ENCODE measurements at regions not wholly inside any gene's neighbourhood (a gene's known extent, or its start where the extent isn't known, plus 50 kb on each side); places are given as distances from the start of the nearest gene placed in this dataset.

GRCh38 chr5:29769474-29769873 is 1424.0 kb upstream of the CDH6 start:
- ATAC-seq (no peak), DNase-seq (no peak)
- intact Hi-C loops (cut with DNase I) = no loop called here

- DNase-seq (no peak), ATAC-seq (no peak)
- intact Hi-C loops (cut with DNase I) = no loop called here
These were observed 1434.5 kb upstream of the CDH6 start for GRCh38 chr5:29758986-29759421.

- DNase-seq (no peak), ATAC-seq (no peak)
- intact Hi-C loops (cut with DNase I) = no loop called here
These were observed 1443.0 kb upstream of the CDH6 start for GRCh38 chr5:29750453-29750852.

- intact Hi-C loops (cut with DNase I) = no loop called here
- DNase-seq (no peak), ATAC-seq (no peak)
These were observed 1448.9 kb upstream of the CDH6 start for GRCh38 chr5:29744618-29745017.

DNA sequence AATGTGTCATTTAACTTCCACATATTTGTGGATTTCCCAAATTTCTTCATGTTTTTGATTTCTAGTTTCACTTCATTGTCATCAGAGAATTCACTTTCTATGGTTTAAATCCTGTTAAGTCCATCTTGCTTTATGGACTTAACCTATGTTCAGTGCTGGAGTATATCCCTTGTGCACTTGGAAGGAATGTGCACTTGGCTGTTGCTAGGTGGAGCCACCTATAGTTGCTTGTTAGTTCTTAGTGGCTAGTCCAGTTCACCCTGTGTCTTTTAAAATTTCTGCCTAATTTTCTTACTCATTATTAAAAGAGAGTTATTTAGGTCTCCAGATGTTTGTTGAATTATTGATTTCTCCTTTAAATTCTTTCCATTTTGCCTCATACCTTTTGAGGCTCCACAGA is 1472.5 kb upstream of the CDH6 start:
- no peak for ATAC-seq
- intact Hi-C loops (cut with DNase I) = no loop called here
- DNase-seq = no peak

GRCh38 chr5:29719171-29719570 is 1474.3 kb upstream of the CDH6 start:
- intact Hi-C loops (cut with DNase I) = no loop called here
- no peak for DNase-seq
- ATAC-seq = no peak

DNA sequence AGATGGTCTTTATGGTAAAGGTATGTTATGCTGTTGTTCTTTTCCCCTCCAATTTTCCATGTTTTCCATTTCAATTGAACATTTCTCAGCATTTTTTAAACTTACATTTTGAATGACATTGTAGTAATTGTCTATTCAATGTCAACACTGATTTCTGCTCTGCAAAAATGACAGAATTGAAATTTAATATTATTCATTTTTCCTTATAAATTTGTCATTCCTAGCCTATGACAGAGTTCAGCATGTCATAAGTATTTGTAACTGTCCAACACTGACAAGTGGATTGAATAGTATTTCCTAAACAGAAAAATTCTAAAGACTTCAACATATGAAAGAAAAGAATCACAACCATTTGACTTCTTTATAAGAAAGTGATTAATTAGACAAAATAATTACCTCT is 1478.3 kb upstream of the CDH6 start:
- intact Hi-C loops (cut with DNase I) = no loop called here
- no peak for ATAC-seq
- no peak for DNase-seq

DNA sequence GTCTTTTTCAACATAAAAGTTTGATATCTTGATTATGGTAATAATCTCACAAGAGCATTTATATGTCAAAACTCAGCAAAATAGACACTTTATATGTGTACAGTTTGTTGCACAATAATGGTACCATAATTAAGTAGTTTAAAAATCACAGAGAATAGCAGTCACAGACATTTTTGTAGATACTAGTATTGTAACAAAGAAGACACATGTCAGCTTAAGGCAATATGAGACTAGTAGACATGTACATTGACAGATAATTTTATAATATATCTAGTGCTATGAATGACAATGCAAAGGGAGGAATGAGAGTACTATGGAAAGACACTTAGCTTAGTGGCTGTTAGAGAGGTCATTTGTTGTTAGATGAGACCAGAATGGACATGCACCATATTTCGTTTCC is 1490.6 kb upstream of the CDH6 start:
- ATAC-seq (no peak), DNase-seq (no peak)
- intact Hi-C loops (cut with DNase I) = no loop called here

- no peak for ATAC-seq
- intact Hi-C loops (cut with DNase I) = no loop called here
- DNase-seq = no peak
These were observed 1491.9 kb upstream of the CDH6 start for GRCh38 chr5:29701600-29701999.

DNA sequence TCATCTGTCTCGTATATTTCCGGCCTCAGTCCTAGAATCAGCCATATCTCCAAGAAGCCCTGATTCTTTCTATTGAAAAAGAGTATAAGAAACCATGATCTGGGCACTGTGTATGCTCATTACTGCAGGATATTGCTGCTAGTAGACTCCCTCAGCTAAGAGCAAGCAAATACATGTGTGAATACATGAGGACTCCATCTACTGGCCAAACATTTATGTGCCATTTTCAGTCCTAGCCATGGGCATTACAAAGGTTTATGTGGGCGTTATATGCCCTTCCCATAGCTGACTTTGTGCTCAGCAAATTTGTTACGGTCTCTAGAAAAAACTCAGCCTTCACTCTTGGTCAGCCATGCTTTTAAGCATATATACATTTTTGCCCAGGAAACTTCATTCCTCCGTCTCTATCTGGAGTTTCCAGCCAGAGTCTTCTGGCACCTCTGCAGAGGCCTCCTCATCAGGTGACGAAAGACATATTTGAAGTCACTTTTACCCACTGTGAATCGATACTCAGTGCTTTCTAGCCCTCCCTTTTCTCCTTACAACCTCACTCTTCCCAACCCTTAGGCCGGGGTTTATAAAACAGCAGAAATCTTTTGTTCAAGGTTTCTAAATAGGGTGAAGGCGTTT is 1495.6 kb upstream of the CDH6 start:
- no peak for ATAC-seq
- intact Hi-C loops (cut with DNase I) = no loop called here
- DNase-seq = no peak

DNA sequence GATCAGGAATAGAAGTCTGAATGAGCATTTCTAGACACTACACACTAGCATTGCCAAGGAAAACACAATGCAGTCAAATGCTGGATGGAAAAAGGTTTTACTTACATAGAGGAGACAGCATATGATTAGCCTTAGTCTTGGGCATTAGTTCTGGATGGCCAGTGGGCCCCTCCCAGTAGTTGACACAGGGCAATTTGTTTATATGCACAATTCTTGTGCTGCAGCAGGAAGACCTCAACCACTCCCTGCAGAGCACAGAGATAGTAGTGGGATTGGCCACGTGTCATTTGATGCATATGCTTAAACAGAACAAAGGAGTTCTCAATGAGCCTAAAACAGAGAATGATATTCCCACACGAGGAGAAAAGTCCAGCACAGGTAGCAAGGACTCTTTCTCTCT is 1496.2 kb upstream of the CDH6 start:
- intact Hi-C loops (cut with DNase I) = no loop called here
- no peak for DNase-seq
- ATAC-seq = no peak

GRCh38 chr5:29672678-29673077 is 1520.8 kb upstream of the CDH6 start:
- intact Hi-C loops (cut with DNase I) = no loop called here
- no peak for ATAC-seq

GRCh38 chr5:29662876-29663275 is 1530.6 kb upstream of the CDH6 start:
- DNase-seq = no peak
- no peak for ATAC-seq
- intact Hi-C loops (cut with DNase I) = no loop called here

More at GRCh38 chr5:29672678-29673077, 1520.8 kb upstream of the CDH6 start:
- DNase-seq = no peak

DNA sequence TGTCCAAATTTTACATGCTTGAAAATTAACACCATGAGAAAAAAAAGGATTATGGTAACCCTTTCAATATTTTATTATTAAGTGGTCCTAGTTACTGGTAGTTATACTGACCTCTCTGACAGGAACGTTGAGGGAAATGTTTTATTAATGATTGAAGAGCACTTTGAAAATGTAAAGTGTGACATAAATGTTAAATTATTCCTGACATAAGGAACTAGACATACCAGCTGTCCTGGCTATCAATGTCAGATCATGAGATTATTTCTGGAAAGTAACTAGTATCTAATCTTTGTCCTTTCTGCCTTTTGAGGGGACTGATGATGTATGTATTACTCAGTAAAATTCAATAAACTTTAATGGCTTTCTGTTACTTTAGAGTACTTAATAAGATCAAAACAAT is 1538.5 kb upstream of the CDH6 start:
- ATAC-seq = no peak
- DNase-seq = no peak
- intact Hi-C loops (cut with DNase I) = no loop called here

- DNase-seq (no peak), ATAC-seq (no peak)
- intact Hi-C loops (cut with DNase I) = no loop called here
These were observed 1544.2 kb upstream of the CDH6 start for GRCh38 chr5:29649321-29649720.

DNA sequence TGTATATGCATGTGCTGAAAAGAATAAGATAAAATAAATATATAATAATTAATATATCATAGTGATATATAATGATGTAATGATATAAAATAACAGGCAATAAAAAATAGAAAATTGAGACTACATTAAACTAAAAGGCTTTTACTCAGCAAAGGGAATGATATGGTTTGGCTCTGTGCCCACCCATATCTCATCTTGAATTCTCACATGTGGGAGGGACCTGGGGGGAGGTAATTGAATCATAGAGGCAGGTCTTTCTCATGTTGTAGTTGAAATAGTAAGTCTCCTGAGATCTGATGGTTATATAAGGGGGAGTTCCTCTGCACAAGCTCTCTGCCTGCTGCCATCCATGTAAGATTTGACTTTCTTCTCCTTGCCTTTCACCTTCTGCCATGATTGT is 1550.9 kb upstream of the CDH6 start:
- intact Hi-C loops (cut with DNase I) = no loop called here
- DNase-seq (no peak), ATAC-seq (no peak)

GRCh38 chr5:29614206-29614605 is 1579.3 kb upstream of the CDH6 start:
- no peak for DNase-seq
- ATAC-seq = no peak
- intact Hi-C loops (cut with DNase I) = no loop called here

DNA sequence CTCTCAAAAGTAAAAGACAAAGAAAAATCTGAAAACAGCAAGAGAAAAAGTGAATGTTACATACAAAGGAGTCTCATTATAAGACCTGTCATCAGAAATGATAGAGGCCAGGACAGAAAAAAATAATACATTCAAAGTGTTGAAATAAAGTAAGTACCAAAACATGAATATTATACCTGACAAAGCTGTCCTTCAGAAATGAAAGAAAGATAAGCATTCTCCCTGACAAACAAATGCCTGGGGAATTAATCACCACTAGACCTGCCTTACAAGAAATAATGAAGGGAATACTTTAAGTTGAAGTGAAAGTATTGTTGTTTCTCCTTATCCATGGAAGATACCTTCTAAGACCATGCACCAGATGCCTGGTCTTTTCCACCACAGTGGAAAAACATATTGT is 1605.2 kb upstream of the CDH6 start:
- DNase-seq = no peak
- intact Hi-C loops (cut with DNase I) = no loop called here
- ATAC-seq = no peak

- no peak for DNase-seq
- ATAC-seq = no peak
- intact Hi-C loops (cut with DNase I) = no loop called here
These were observed 1605.7 kb upstream of the CDH6 start for GRCh38 chr5:29587832-29588231.

GRCh38 chr5:29568028-29568427 is 1625.5 kb upstream of the CDH6 start:
- ATAC-seq = no peak
- intact Hi-C loops (cut with DNase I) = no loop called here

GRCh38 chr5:29561564-29561963 is 1631.9 kb upstream of the CDH6 start:
- ATAC-seq (no peak), DNase-seq (no peak)
- intact Hi-C loops (cut with DNase I) = no loop called here

More at GRCh38 chr5:29568028-29568427, 1625.5 kb upstream of the CDH6 start:
- no peak for DNase-seq

- ATAC-seq (no peak), DNase-seq (no peak)
- intact Hi-C loops (cut with DNase I) = no loop called here
These were observed 1643.0 kb upstream of the CDH6 start for GRCh38 chr5:29550523-29550922.

Data from left cardiac atrium (tissue), 4 donors.